Left cardiac atrium (tissue), 4 donors: ENCODE measurements at regions not wholly inside any gene's neighbourhood (a gene's known extent, or its start where the extent isn't known, plus 50 kb on each side); places are given as distances from the start of the nearest gene placed in this dataset.
A peak's percentile ranks its signal among the peaks of the same experiment; 100 is the strongest.

Experiments used
- ATAC-seq, 2 donors: fragments of 200-7000 bp; cut with Tn5 transposase; one replicate each; pipeline ENCODE4 v1.9.1; 2020; ENCODE audit warnings: mild to moderate bottlenecking in 2 of 2, moderate library complexity in 2 of 2
- DNase-seq: peaks from one replicate; pipeline ENCODE4 v3.0.0-alpha.2; 2020
- intact Hi-C, 2 donors: fragments of 100-400 bp; cut with DNase I; formaldehyde crosslinking; loops; one replicate each; pipeline versions ENCODE4 v1.14.1 to v1.15.1; 2022 to 2023
- donor health status: DM: no; HTN: yes; CAD: no.
- donor health status: DM: no; HTN: yes; CAD: no; lungs with severe emphysema.
- donor health status: DM: yes; HTN: yes; CAD: no.
- donor health status: Dilated cardiomyopathy.

- ATAC-seq, result peak in 1 of 2 donors; percentile 66
- intact Hi-C loops, result no loop called here
- no peak for DNase-seq
Measured at GRCh38 chr9:78866207-78867132, 569.5 kb downstream of the PSAT1 start.

DNA sequence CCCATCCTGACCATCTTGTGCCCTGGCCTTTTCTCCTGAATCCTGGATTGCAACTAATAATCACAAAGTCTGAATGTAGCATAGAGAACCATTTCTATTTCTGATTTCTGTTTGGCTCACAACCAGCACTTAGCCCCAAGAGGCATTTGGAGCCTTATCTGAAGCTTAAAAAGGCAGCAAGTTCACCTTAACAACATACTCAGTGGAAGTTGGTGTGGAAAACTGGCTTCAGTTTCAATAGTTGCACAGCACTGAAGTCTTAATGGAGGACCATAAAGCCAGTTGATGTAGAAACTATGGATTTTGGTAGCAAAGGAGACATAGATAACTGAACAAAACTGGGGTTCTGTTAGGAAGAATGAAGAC lies 574.1 kb downstream of the PSAT1 start:
- intact Hi-C loops, result no loop called here
- ATAC-seq, result no peak

GRCh38 chr9:78871452-78872331 lies 574.8 kb downstream of the PSAT1 start:
- intact Hi-C loops, result no loop called here
- DNase-seq (no peak), ATAC-seq (no peak)

More for the DNA sequence above, 574.1 kb downstream of the PSAT1 start:
- no peak for DNase-seq

- intact Hi-C loops, result no loop called here
- DNase-seq, result no peak
- no peak for ATAC-seq
Measured at GRCh38 chr9:78874061-78874460, 577.1 kb downstream of the PSAT1 start.

DNA sequence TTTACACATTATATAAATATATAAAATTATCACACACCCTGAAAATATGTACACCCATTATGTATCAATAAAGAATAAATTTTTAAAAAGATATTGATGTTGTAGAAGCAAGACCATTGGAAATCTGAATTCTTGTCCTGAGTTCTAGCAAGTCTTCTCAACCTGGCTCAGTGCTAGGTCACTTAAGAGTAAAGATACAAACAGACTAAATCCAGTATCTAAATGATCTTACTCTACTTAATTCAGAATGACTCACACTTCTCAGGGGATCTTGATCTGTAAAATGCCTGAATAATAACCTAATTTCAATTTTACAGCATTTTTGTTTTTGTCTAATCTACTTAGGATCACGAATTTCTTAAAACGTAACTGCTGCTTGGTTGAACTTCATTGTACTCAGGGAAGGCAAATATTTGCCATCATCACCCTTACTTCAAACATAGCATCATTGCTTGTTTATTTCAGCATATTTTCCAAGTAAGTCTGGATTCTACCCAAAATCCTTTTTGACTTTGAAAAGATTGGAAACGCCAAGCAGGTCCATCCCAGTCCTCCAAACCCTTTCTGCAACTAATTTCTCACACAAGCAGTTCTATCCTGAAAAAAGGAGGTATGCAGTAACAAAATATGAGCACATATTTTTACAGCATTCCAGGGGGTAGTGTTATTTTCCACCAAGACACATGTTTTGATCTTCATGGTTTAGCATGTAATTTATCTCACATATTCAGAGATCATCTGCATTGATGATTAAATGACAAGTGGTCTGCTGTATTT lies 582.6 kb downstream of the PSAT1 start:
- ATAC-seq, result no peak
- intact Hi-C loops, result no loop called here
- no peak for DNase-seq

DNA sequence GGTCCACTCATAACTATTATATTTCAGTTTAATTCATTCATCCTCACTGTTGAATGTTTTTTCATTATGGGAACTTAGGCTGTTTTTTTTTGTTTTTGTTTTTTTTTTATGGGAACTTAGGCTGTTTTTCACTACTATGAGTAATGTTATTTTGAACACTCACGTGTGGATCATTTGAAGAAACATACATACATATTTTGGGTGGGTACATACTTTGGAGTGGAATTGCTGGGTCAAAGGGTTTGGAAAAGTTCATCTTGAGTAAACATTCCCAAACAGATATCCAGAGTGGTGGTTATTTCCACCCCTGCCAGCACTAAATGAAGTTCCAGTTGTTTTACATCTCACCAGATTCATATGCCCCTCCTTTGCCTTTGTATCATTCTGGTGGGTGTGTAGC lies 584.4 kb downstream of the PSAT1 start:
- ATAC-seq, result no peak
- intact Hi-C loops, result no loop called here
- no peak for DNase-seq

GRCh38 chr9:78882481-78882880 lies 585.6 kb downstream of the PSAT1 start:
- no peak for ATAC-seq
- intact Hi-C loops, result no loop called here
- no peak for DNase-seq

- intact Hi-C loops, result no loop called here
- ATAC-seq (peak in 1 of 2 donors; percentile 49), DNase-seq (no peak)
Measured at GRCh38 chr9:78884611-78885150, 587.8 kb downstream of the PSAT1 start.

GRCh38 chr9:78892182-78892581 lies 595.3 kb downstream of the PSAT1 start:
- intact Hi-C loops, result no loop called here
- ATAC-seq (no peak), DNase-seq (no peak)

- DNase-seq (no peak), ATAC-seq (no peak)
- intact Hi-C loops, result no loop called here
Measured at GRCh38 chr9:78892769-78893168, 595.8 kb downstream of the PSAT1 start.

- intact Hi-C loops, result no loop called here
- DNase-seq (no peak), ATAC-seq (no peak)
Measured at GRCh38 chr9:78893774-78894401, 597.0 kb downstream of the PSAT1 start.

DNA sequence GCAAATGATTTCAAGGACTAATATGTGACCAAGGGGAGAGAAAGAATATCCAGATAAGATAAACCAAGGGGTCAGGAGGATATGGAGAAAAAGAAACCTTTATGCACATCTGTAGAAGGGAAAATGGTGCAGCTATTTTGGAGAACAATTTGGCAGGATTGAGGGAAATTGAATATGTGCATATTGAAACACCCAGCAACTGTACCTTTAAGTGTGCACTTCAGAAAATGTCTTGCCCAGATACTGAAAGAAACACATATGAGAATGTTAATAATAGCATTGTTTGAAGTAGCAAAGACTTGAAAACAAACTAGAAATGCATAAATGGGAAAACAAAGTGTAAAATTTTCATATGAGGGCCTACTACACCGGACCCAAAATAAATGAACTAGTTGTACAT lies 599.6 kb downstream of the PSAT1 start:
- DNase-seq (no peak), ATAC-seq (no peak)
- intact Hi-C loops, result no loop called here

DNA sequence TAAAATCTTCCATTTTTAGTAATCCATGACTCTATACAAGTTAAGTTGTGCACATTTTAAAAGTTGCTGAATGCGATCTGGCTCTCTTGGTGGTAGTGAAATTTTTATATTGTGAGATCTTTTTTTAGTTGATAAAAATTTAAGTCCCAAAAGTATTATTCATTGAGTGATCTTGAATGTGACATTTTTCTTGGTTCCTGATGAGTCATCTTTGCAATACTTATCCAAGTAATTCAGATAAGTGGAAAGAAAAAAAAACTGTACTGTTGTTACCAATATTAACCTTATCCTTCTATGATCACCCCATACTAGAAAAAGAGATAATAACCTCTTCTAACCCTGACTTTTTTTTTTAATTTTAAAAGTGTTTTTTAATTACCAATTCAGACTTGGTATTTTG lies 601.3 kb downstream of the PSAT1 start:
- DNase-seq, result no peak
- intact Hi-C loops, result no loop called here
- no peak for ATAC-seq

- no peak for ATAC-seq
- DNase-seq, result no peak
- intact Hi-C loops, result no loop called here
Measured at GRCh38 chr9:78899006-78899405, 602.1 kb downstream of the PSAT1 start.

GRCh38 chr9:78900500-78900899 lies 603.6 kb downstream of the PSAT1 start:
- intact Hi-C loops, result no loop called here
- no peak for ATAC-seq
- no peak for DNase-seq

DNA sequence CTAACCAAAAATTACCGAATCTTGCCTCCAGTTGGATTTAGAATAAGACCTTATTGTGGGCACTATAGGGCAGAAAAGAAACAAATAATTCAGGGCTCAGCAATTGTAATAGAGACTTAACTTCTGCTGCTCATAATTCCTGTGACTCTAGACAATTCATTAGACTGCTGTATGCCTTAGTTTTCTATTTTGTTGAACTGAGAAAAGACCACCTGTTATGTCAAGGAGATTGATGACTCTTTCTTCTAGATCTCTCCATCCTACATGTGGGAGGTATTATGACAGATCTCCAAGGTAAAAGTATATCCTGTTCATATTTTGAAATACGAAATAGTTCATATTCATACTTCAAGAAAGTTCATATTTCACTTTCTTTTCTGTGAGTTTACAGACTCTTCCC lies 605.1 kb downstream of the PSAT1 start:
- DNase-seq (no peak), ATAC-seq (no peak)
- intact Hi-C loops, result no loop called here

GRCh38 chr9:78903581-78903980 lies 606.7 kb downstream of the PSAT1 start:
- intact Hi-C loops, result no loop called here
- no peak for DNase-seq
- no peak for ATAC-seq

DNA sequence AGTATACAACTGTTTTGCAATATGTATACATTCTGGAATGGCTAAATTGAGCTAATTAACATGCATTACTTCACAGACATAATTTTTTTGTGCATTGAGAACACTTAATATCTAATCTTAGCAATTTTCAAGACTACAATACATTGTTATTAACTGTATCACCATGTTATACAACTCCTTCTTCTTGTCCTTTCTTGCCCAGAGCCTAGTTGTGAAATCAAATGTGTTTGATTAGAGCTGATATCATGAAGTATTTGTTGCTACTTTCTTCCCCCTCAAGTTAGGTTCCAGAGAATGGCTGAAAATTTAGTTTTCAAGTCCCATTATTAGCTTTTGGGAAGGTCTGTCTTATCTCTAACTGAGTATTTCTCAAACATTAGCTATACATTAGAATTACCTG lies 607.8 kb downstream of the PSAT1 start:
- DNase-seq (no peak), ATAC-seq (no peak)
- intact Hi-C loops, result no loop called here

- DNase-seq, result no peak
- intact Hi-C loops, result no loop called here
Measured at GRCh38 chr9:78905387-78905786, 608.5 kb downstream of the PSAT1 start.

More at GRCh38 chr9:78905387-78905786, 608.5 kb downstream of the PSAT1 start:
- ATAC-seq, result no peak
